Neural cell (in vitro differentiated cells): ENCODE measurements at regions not wholly inside any gene's neighbourhood (a gene's known extent, or its start where the extent isn't known, plus 50 kb on each side); places are given as distances from the start of the nearest gene placed in this dataset.

ENCODE experiments used
- H2AFZ ChIP-seq: fragments of 200-600, 300-800 bp; sonication (generic), shearing (Covaris generic); 2 replicates; pipeline ENCODE4 v1.6.0; 2014; ENCODE audit warnings: low read depth, mild to moderate bottlenecking, antibody characterized with exemption, low read length, moderate library complexity
- H3F3A ChIP-seq: fragments of 200-600 bp; shearing (Covaris generic); 2 replicates; pipeline ENCODE4 v1.6.1; 2016; ENCODE audit warnings: mild to moderate bottlenecking, moderate library complexity, mixed read lengths, antibody characterized with exemption, low read length; ENCODE audit not compliant: insufficient read depth, poor library complexity, severe bottlenecking
- H3K27ac ChIP-seq: fragments of 200-600, 300-800 bp; sonication (generic), shearing (Covaris generic); 2 replicates; pipeline ENCODE4 v1.5.1; 2014; ENCODE audit warnings: mild to moderate bottlenecking, low read length, moderate library complexity
- H3K27me3 ChIP-seq: fragments of 300-800, 200-600 bp; sonication (generic), shearing (Covaris generic); 2 replicates; pipeline ENCODE4 v1.6.0; 2014; ENCODE audit warnings: mild to moderate bottlenecking, low read depth, low read length, moderate library complexity; ENCODE audit not compliant: insufficient read depth
- H3K36me3 ChIP-seq: fragments of 300-800, 200-600 bp; sonication (generic), shearing (Covaris generic); 2 replicates; pipeline ENCODE4 v1.5.1; 2014; ENCODE audit warnings: mild to moderate bottlenecking, antibody characterized with exemption, low read length, moderate library complexity; ENCODE audit not compliant: insufficient read depth
- H3K4me2 ChIP-seq: fragments of 300-800, 200-600 bp; sonication (generic), shearing (Covaris generic); 2 replicates; pipeline ENCODE4 v1.6.0; 2014; ENCODE audit warnings: mild to moderate bottlenecking, low read length
- H3K4me3 ChIP-seq: fragments of 300-800, 200-600 bp; sonication (generic), shearing (Covaris generic); 2 replicates; pipeline ENCODE4 v1.5.1; 2014; ENCODE audit warnings: mild to moderate bottlenecking, low read length, moderate library complexity
- H3K79me2 ChIP-seq: fragments of 200-600 bp; shearing (Covaris generic); replicated peaks from 2 replicates; pipeline ENCODE4 v1.6.0; 2014; ENCODE audit warnings: mild to moderate bottlenecking, low read length, moderate library complexity; ENCODE audit not compliant: insufficient read depth
- H3K9ac ChIP-seq: fragments of 300-800, 200-600 bp; sonication (generic), shearing (Covaris generic); 2 replicates; pipeline ENCODE4 v1.6.1; 2016; ENCODE audit warnings: mild to moderate bottlenecking, low read length, mixed read lengths
- H3K9me2 ChIP-seq: fragments of 200-600 bp; shearing (Covaris generic); 2 replicates; pipeline ENCODE4 v1.6.1; 2016; ENCODE audit warnings: mild to moderate bottlenecking, low read length, mixed read lengths; ENCODE audit not compliant: insufficient read depth
- H3K9me3 ChIP-seq: fragments of 200-600, 300-800 bp; sonication (generic), shearing (Covaris generic); 2 replicates; pipeline ENCODE4 v1.6.1; 2016; ENCODE audit warnings: mild to moderate bottlenecking, mixed run types, low read length, moderate library complexity, mixed read lengths
- H4K20me1 ChIP-seq: fragments of 200-600 bp; shearing (Covaris generic); 2 replicates; pipeline ENCODE4 v1.6.1; 2016; ENCODE audit warnings: mild to moderate bottlenecking, mixed run types; ENCODE audit not compliant: insufficient read depth
- CTCF ChIP-seq: fragments of 450-650 bp; IDR thresholded peaks from 2 replicates; pipeline ENCODE4 v1.5.1; 2014; ENCODE audit warnings: antibody characterized with exemption, mild to moderate bottlenecking, moderate library complexity; ENCODE audit not compliant: poor library complexity, severe bottlenecking
- EP300 ChIP-seq: fragments of 450-650 bp; conservative IDR thresholded peaks from 2 replicates; pipeline ENCODE4 v1.6.1; 2014; ENCODE audit warnings: antibody characterized with exemption, mild to moderate bottlenecking, moderate library complexity; ENCODE audit not compliant: poor library complexity, severe bottlenecking
- EZH2 ChIP-seq: fragments of 200-600, 300-800 bp; shearing (Covaris generic), sonication (generic); IDR thresholded peaks from 2 replicates; pipeline ENCODE4 v1.6.1; 2014; ENCODE audit warnings: antibody characterized with exemption, low read length, borderline replicate concordance, mild to moderate bottlenecking; ENCODE audit not compliant: insufficient read depth, poor library complexity, severe bottlenecking
- MXI1 ChIP-seq: fragments of 450-650 bp; conservative IDR thresholded peaks from 2 replicates; pipeline ENCODE4 v1.6.1; 2014; ENCODE audit warnings: antibody characterized with exemption, mild to moderate bottlenecking; ENCODE audit not compliant: poor library complexity, severe bottlenecking
- POLR2AphosphoS5 ChIP-seq: IDR thresholded peaks from 2 replicates; pipeline ENCODE4 v1.6.1; 2012
- RAD21 ChIP-seq: fragments of 450-650 bp; conservative IDR thresholded peaks from 2 replicates; pipeline ENCODE4 v1.6.1; 2014; ENCODE audit warnings: antibody characterized with exemption, mild to moderate bottlenecking, moderate library complexity
- REST ChIP-seq: IDR thresholded peaks from 2 replicates; pipeline ENCODE4 v1.6.1; 2012; ENCODE audit warnings: borderline replicate concordance
- SMC3 ChIP-seq: fragments of 450-650 bp; conservative IDR thresholded peaks from 2 replicates; pipeline ENCODE4 v1.6.1; 2014; ENCODE audit warnings: antibody characterized with exemption, mild to moderate bottlenecking, moderate library complexity; ENCODE audit not compliant: poor library complexity
- TAF1 ChIP-seq: IDR thresholded peaks from 2 replicates; pipeline ENCODE4 v1.6.1; 2012; ENCODE audit warnings: low read depth

GRCh38 chr11:79546351-79546750, 105.5 kb upstream of the TENM4 start:
- H3K9ac ChIP-seq = no peak overlapping the region

GRCh38 chr11:79544361-79544760, 103.5 kb upstream of the TENM4 start:
- Histone ChIP-seq H3K4me2 (no peak overlapping the region), H3K9me2 (no peaks in the 10 kb centered on the region), H3F3A (no peaks in the 10 kb centered on the region)

More at GRCh38 chr11:79546351-79546750, 105.5 kb upstream of the TENM4 start:
- no peak overlapping the region for H3K27ac ChIP-seq
- no peaks in the 10 kb centered on the region for H4K20me1 ChIP-seq
- H3K27me3 ChIP-seq = no peaks in the 10 kb centered on the region
- H3K9me3 ChIP-seq = no peaks in the 10 kb centered on the region
- no peak overlapping the region for H3K4me3 ChIP-seq
- H3K79me2 ChIP-seq = no peaks in the 10 kb centered on the region
- no peak overlapping the region for H3K4me2 ChIP-seq
- H3K36me3 ChIP-seq = no peaks in the 10 kb centered on the region
- no peak overlapping the region for H2AFZ ChIP-seq
- no peaks in the 10 kb centered on the region for H3K9me2 ChIP-seq
- TF ChIP-seq TAF1 = no peak
- no peak for TF ChIP-seq RAD21
- TF ChIP-seq CTCF = no peak
- TF ChIP-seq POLR2AphosphoS5 = no peak
- TF ChIP-seq EZH2 = no peak
- TF ChIP-seq SMC3 = no peak
- no peaks in the 10 kb centered on the region for H3F3A ChIP-seq

More at GRCh38 chr11:79544361-79544760, 103.5 kb upstream of the TENM4 start:
- Histone ChIP-seq H3K27me3 (no peaks in the 10 kb centered on the region), H3K9me3 (no peaks in the 10 kb centered on the region), H3K27ac (no peak overlapping the region), H4K20me1 (no peaks in the 10 kb centered on the region), H3K36me3 (no peaks in the 10 kb centered on the region), H2AFZ (no peak overlapping the region), H3K9ac (no peak overlapping the region), H3K4me3 (no peak overlapping the region), H3K79me2 (no peaks in the 10 kb centered on the region)
- TF ChIP-seq CTCF (no peak), RAD21 (no peak), MXI1 (no peak), REST (no peak), POLR2AphosphoS5 (no peak), EP300 (no peak), EZH2 (no peak), TAF1 (no peak), SMC3 (no peak)
